Tibial nerve (tissue), 3 donors: ENCODE measurements at regions not wholly inside any gene's neighbourhood (a gene's known extent, or its start where the extent isn't known, plus 50 kb on each side); places are given as distances from the start of the nearest gene placed in this dataset.

Experiments
- POLR2A ChIP-seq, 2 donors: fragments of 450-650 bp; IDR thresholded peaks; one replicate each; pipeline ENCODE4 v1.6.1; 2017; ENCODE audit warnings: antibody characterized with exemption in 2 of 2, mild to moderate bottlenecking in 2 of 2, moderate library complexity in 2 of 2
- TF ChIP-seq, protein P1 (sequence below), 5 experiments: fragments of 200-600 bp in 3 of 5; fragments of 450-650 bp in 2 of 5; sonication (generic) in 3 of 5; IDR thresholded peaks; one replicate each; pipeline ENCODE4 v1.5.1; 2016 to 2019; ENCODE audit warnings: antibody characterized with exemption in 5 of 5, mild to moderate bottlenecking in 3 of 5, moderate library complexity in 2 of 5

DNA sequence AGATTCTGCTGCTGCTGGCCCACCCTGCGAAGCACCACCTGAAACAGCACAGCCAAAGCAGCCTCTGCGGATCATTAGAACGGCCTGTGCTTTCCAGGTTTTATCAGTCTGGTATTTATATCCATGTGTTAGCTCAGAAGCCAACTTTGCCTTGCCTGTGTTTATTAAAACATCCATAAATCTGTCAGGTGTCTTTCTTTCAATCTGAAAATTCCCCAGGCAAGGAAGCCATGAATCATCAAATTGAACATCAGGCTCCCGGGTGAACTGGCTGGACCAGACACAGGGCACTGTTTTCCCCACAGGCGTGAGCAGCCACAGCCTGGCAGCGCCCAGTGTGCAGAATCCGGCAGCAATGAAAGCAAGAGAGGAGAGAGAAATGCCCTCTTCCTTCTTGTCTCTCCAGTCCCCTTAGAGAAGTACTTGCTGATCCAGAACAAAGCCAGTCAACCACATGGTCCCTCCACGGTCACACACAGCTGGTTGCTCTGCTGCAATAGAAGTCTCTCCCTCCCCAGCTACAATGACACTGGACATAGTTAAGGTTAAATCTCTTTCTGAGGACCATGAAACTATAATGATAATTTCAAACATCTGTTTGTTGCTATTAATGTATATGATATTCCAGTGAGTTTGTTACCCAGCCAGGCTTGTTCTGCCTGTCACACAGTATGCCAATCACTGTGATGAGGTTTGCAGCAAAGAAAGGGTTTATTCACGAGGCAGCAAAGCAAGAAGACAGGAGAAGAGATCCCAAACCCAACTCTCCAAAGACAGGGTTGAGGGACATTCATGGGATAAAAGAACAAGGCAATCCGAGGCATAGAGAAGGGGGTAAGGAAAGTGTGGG lies 212.1 kb upstream of the FMN2 start:
- TF ChIP-seq, protein P1, sequence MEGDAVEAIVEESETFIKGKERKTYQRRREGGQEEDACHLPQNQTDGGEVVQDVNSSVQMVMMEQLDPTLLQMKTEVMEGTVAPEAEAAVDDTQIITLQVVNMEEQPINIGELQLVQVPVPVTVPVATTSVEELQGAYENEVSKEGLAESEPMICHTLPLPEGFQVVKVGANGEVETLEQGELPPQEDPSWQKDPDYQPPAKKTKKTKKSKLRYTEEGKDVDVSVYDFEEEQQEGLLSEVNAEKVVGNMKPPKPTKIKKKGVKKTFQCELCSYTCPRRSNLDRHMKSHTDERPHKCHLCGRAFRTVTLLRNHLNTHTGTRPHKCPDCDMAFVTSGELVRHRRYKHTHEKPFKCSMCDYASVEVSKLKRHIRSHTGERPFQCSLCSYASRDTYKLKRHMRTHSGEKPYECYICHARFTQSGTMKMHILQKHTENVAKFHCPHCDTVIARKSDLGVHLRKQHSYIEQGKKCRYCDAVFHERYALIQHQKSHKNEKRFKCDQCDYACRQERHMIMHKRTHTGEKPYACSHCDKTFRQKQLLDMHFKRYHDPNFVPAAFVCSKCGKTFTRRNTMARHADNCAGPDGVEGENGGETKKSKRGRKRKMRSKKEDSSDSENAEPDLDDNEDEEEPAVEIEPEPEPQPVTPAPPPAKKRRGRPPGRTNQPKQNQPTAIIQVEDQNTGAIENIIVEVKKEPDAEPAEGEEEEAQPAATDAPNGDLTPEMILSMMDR (IDR thresholded peaks at IDR 0.05), result no peak
- TF ChIP-seq POLR2A (IDR thresholded peaks at IDR 0.05), result no peak
